H9 (cell line): ENCODE measurements at regions not wholly inside any gene's neighbourhood (a gene's known extent, or its start where the extent isn't known, plus 50 kb on each side); places are given as distances from the start of the nearest gene placed in this dataset.

ENCODE experiments used
- DNase-seq: peaks from one replicate; pipeline ENCODE4 v3.0.0-alpha.2; 2017
- H2AFZ ChIP-seq: one replicate; pipeline ENCODE4 v1.6.1; 2013; ENCODE audit warnings: mild to moderate bottlenecking, low read length, control low read depth, moderate library complexity
- H2AK5ac ChIP-seq: 2 replicates; pipeline ENCODE4 v1.6.1; 2013; ENCODE audit warnings: low read length, control low read depth, mixed read lengths; ENCODE audit not compliant: insufficient read length
- H2BK120ac ChIP-seq: one replicate; pipeline ENCODE4 v1.6.1; 2013; ENCODE audit warnings: low read depth, mild to moderate bottlenecking, low read length, control low read depth, inconsistent platforms; ENCODE audit not compliant: poor library complexity, severe bottlenecking
- H2BK12ac ChIP-seq: 2 replicates; pipeline ENCODE4 v1.6.1; 2013; ENCODE audit warnings: low read length, control low read depth, mixed read lengths, low read depth; ENCODE audit not compliant: insufficient read length
- H2BK15ac ChIP-seq: 2 replicates; pipeline ENCODE4 v1.6.1; 2013; ENCODE audit warnings: low read depth, low read length, control low read depth
- H2BK20ac ChIP-seq: one replicate; pipeline ENCODE4 v1.6.1; 2013; ENCODE audit warnings: low read depth, mild to moderate bottlenecking, low read length, control low read depth, inconsistent platforms; ENCODE audit not compliant: poor library complexity, severe bottlenecking
- H2BK5ac ChIP-seq: 2 replicates; pipeline ENCODE4 v1.6.1; 2013; ENCODE audit warnings: low read length, control low read depth, mixed read lengths; ENCODE audit not compliant: insufficient read length
- H3K14ac ChIP-seq: 2 replicates; pipeline ENCODE4 v1.6.1; 2013; ENCODE audit warnings: low read length, control low read depth; ENCODE audit not compliant: insufficient read depth
- H3K18ac ChIP-seq: 2 replicates; pipeline ENCODE4 v1.6.1; 2013; ENCODE audit warnings: low read depth, mild to moderate bottlenecking, mixed read lengths, low read length, control low read depth; ENCODE audit not compliant: insufficient read length
- H3K23ac ChIP-seq: 2 replicates; pipeline ENCODE4 v1.6.1; 2013; ENCODE audit warnings: low read length, control low read depth, mixed read lengths, low read depth; ENCODE audit not compliant: insufficient read length
- H3K23me2 ChIP-seq: 2 replicates; pipeline ENCODE4 v1.6.1; 2013; ENCODE audit warnings: low read depth, mild to moderate bottlenecking, mixed read lengths, low read length, control low read depth; ENCODE audit not compliant: insufficient read length, poor library complexity, severe bottlenecking
- H3K27ac ChIP-seq: 2 replicates; pipeline ENCODE4 v1.5.1; 2013; ENCODE audit warnings: low read length, control low read depth, mixed read lengths, low read depth; ENCODE audit not compliant: insufficient read length
- H3K27me3 ChIP-seq: 2 replicates; pipeline ENCODE4 v1.6.1; 2013; ENCODE audit warnings: low read length, control low read depth, inconsistent platforms; ENCODE audit not compliant: insufficient read depth
- H3K4ac ChIP-seq: 2 replicates; pipeline ENCODE4 v1.6.1; 2013; ENCODE audit warnings: low read depth, mild to moderate bottlenecking, control low read depth, inconsistent platforms, low read length, moderate library complexity
- H3K4me1 ChIP-seq: 2 replicates; pipeline ENCODE4 v1.6.1; 2013; ENCODE audit warnings: low read length, control low read depth, inconsistent platforms; ENCODE audit not compliant: insufficient read depth
- H3K4me2 ChIP-seq: 2 replicates; pipeline ENCODE4 v1.6.1; 2013; ENCODE audit warnings: low read length, control low read depth, mixed read lengths; ENCODE audit not compliant: insufficient read length, insufficient read depth
- H3K56ac ChIP-seq: 2 replicates; pipeline ENCODE4 v1.6.1; 2013; ENCODE audit warnings: low read depth, mild to moderate bottlenecking, mixed read lengths, low read length, control low read depth; ENCODE audit not compliant: insufficient read length
- H3K79me1 ChIP-seq: 2 replicates; pipeline ENCODE4 v1.6.1; 2013; ENCODE audit warnings: low read depth, mild to moderate bottlenecking, moderate library complexity, low read length, control low read depth, inconsistent platforms; ENCODE audit not compliant: insufficient read depth, poor library complexity, severe bottlenecking
- H3K79me2 ChIP-seq: 2 replicates; pipeline ENCODE4 v1.6.1; 2013; ENCODE audit warnings: low read length, control low read depth, inconsistent platforms; ENCODE audit not compliant: insufficient read depth
- H3K9ac ChIP-seq: 2 replicates; pipeline ENCODE4 v1.6.1; 2013; ENCODE audit warnings: low read length, control low read depth, mixed read lengths; ENCODE audit not compliant: insufficient read length; ENCODE audit errors: extremely low read depth
- H3K9me3 ChIP-seq: one replicate; pipeline ENCODE4 v1.6.1; 2013; ENCODE audit warnings: low read depth, low read length, inconsistent platforms; ENCODE audit not compliant: control insufficient read depth
- H3T11ph ChIP-seq: one replicate; pipeline ENCODE4 v1.6.1; 2013; ENCODE audit warnings: mild to moderate bottlenecking, low read length, control low read depth, inconsistent platforms
- H4K20me1 ChIP-seq: one replicate; pipeline ENCODE4 v1.6.1; 2013; ENCODE audit not compliant: control insufficient read depth, insufficient read length, insufficient read depth
- H4K5ac ChIP-seq: 2 replicates; pipeline ENCODE4 v1.6.1; 2013; ENCODE audit warnings: low read depth, mild to moderate bottlenecking, mixed read lengths, low read length, control low read depth; ENCODE audit not compliant: insufficient read length
- H4K8ac ChIP-seq: replicated peaks from 2 replicates; pipeline ENCODE4 v1.6.1; 2013; ENCODE audit warnings: low read length, control low read depth, mixed read lengths, low read depth; ENCODE audit not compliant: insufficient read length
- H4K91ac ChIP-seq: 2 replicates; pipeline ENCODE4 v1.6.1; 2013; ENCODE audit warnings: low read depth, mild to moderate bottlenecking, moderate library complexity, mixed read lengths, low read length, control low read depth; ENCODE audit not compliant: insufficient read length
- H3K27ac Mint-ChIP-seq, 3 experiments: 2 replicates in 2 of 3; 3 replicates in 1 of 3; pipeline ENCODE4 v1.8.0; 2020 to 2021; ENCODE audit warnings: mixed read lengths in 3 of 3, mild to moderate bottlenecking in 1 of 3, moderate library complexity in 1 of 3
- H3K27me3 Mint-ChIP-seq: 2 replicates; pipeline ENCODE4 v1.8.0; 2021; ENCODE audit warnings: low read depth, mild to moderate bottlenecking, moderate library complexity, mixed read lengths
- H3K36me3 Mint-ChIP-seq, 3 experiments: 2 replicates in 2 of 3; 3 replicates in 1 of 3; pipeline ENCODE4 v1.8.0; 2020 to 2021; ENCODE audit warnings: low read depth in 3 of 3, mixed read lengths in 3 of 3; ENCODE audit not compliant: insufficient read depth in 1 of 3
- H3K4me1 Mint-ChIP-seq, 2 experiments: 2 replicates each; pipeline ENCODE4 v1.8.0; 2020; ENCODE audit warnings: mixed read lengths in 2 of 2
- H3K4me3 Mint-ChIP-seq, 2 experiments: 2 replicates in 1 of 2; 3 replicates in 1 of 2; pipeline ENCODE4 v1.8.0; 2020 to 2021; ENCODE audit warnings: mild to moderate bottlenecking in 2 of 2, mixed read lengths in 2 of 2, moderate library complexity in 1 of 2
- H3K9me3 Mint-ChIP-seq, 2 experiments: 2 replicates in 1 of 2; 3 replicates in 1 of 2; pipeline ENCODE4 v1.8.0; 2020; ENCODE audit warnings: mild to moderate bottlenecking in 2 of 2, mixed read lengths in 2 of 2, moderate library complexity in 1 of 2
- WGBS: extraction: QIAGEN DNeasy Blood & Tissue Kit; methylation state at CpG from one replicate; pipeline ENCODE4 v1.1.7; 2013; ENCODE audit warnings: missing lambda C conversion rate, low lambda C conversion rate, mixed read lengths; ENCODE audit not compliant: insufficient read length; ENCODE audit errors: extremely low coverage; 5-methylcytosine and 5-hydroxymethylcytosine counted together
- TF ChIP-seq, protein P1 (sequence below): fragments of 200-600 bp; sonication (generic); conservative IDR thresholded peaks from 3 replicates; pipeline ENCODE4 v1.8.0; 2021; ENCODE audit warnings: antibody characterized with exemption, mild to moderate bottlenecking

DNA sequence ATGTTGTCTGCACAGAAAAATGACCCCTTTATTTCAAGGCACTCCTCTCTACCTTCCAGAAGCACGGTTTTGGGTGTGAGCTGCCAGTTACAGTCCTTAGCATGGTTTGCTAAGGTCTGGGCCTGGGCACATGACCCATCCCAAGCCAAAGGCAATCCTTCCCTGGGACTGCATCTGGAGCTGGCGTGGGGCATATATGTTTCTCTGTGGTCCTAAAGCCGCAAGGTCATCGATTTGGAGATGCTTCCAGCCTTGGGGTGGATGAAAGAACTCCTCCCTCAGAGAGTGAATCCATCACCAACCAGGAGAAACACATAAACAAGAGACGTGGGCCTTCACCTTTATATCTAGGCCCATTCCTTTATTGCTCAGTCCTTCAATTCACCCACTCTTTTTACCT, 50.1 kb upstream of the IGFBP3 start:
- Histone ChIP-seq H2BK5ac (no peak overlapping the region), H4K20me1 (no peaks in the 10 kb centered on the region), H3K79me2 (no peaks in the 10 kb centered on the region), H3K23ac (no peak overlapping the region), H3K27ac (no peak overlapping the region), H2BK20ac (no peak overlapping the region), H3K9me3 (no peaks in the 10 kb centered on the region), H3K27me3 (no peaks in the 10 kb centered on the region), H2BK120ac (no peak overlapping the region), H3K14ac (no peak overlapping the region), H2AK5ac (no peak overlapping the region), H3K4me1 (no peaks in the 10 kb centered on the region), H3K4ac (no peak overlapping the region), H2AFZ (no peak overlapping the region), H2BK12ac (no peak overlapping the region), H3K9ac (no peak overlapping the region), H3K23me2 (no peaks in the 10 kb centered on the region), H3K79me1 (no peaks in the 10 kb centered on the region), H3K18ac (no peak overlapping the region), H4K5ac (no peak overlapping the region), H2BK15ac (no peak overlapping the region), H3T11ph (no peak overlapping the region), H3K56ac (no peak overlapping the region), H3K4me2 (no peak overlapping the region), H4K91ac (no peak overlapping the region), H4K8ac (no peak overlapping the region)
- no CpG with 5 or more reads among the region's 5 CpGs for whole genome bisulfite sequencing
- peaks cover 4 to 5% of the 10 kb centered on the region in 2 experiments; a peak in 1 of 4 replicates for H3K4me1 Mint-ChIP-seq
- TF ChIP-seq, protein P1, sequence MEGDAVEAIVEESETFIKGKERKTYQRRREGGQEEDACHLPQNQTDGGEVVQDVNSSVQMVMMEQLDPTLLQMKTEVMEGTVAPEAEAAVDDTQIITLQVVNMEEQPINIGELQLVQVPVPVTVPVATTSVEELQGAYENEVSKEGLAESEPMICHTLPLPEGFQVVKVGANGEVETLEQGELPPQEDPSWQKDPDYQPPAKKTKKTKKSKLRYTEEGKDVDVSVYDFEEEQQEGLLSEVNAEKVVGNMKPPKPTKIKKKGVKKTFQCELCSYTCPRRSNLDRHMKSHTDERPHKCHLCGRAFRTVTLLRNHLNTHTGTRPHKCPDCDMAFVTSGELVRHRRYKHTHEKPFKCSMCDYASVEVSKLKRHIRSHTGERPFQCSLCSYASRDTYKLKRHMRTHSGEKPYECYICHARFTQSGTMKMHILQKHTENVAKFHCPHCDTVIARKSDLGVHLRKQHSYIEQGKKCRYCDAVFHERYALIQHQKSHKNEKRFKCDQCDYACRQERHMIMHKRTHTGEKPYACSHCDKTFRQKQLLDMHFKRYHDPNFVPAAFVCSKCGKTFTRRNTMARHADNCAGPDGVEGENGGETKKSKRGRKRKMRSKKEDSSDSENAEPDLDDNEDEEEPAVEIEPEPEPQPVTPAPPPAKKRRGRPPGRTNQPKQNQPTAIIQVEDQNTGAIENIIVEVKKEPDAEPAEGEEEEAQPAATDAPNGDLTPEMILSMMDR = no peak
- no peaks in the 10 kb centered on the region; a peak in 1 of 5 replicates for H3K9me3 Mint-ChIP-seq
- H3K36me3 Mint-ChIP-seq = no peaks in the 10 kb centered on the region
- H3K27ac Mint-ChIP-seq = no peak overlapping the region
- no peak for DNase-seq
- H3K4me3 Mint-ChIP-seq = no peak overlapping the region
- no peaks in the 10 kb centered on the region; the same call in none of the 2 replicates for H3K27me3 Mint-ChIP-seq
